Keratinocyte (primary cell): ENCODE measurements at regions not wholly inside any gene's neighbourhood (a gene's known extent, or its start where the extent isn't known, plus 50 kb on each side); places are given as distances from the start of the nearest gene placed in this dataset.

Experiments used
- DNase-seq: peaks from one replicate; pipeline ENCODE4 v3.0.0-alpha.2; 2011; ENCODE audit warnings: low read depth, missing footprints, low spot score
- FAIRE-seq: peaks from 2 replicates; lab custom pipeline; 2011; peaks lifted over from hg19 to GRCh38; lab: Jason Lieb, UNC
- H2AFZ ChIP-seq: 2 replicates; pipeline ENCODE4 v1.6.0; 2012; ENCODE audit warnings: low read length, control low read depth, inconsistent platforms; ENCODE audit not compliant: control insufficient read depth
- H3K27ac ChIP-seq: 2 replicates; pipeline ENCODE4 v1.5.1; 2011; ENCODE audit warnings: low read length; ENCODE audit not compliant: control insufficient read depth, insufficient read depth
- H3K27me3 ChIP-seq: 3 replicates; pipeline ENCODE4 v1.6.0; 2011; ENCODE audit warnings: low read length; ENCODE audit not compliant: control insufficient read depth, insufficient read depth; ENCODE audit errors: extremely low read depth
- H3K36me3 ChIP-seq, 2 experiments: 2 replicates in 1 of 2; 3 replicates in 1 of 2; pipeline ENCODE4 v1.5.1; 2011; ENCODE audit warnings: low read length in 2 of 2, mild to moderate bottlenecking in 1 of 2; ENCODE audit not compliant: control insufficient read depth in 2 of 2, insufficient read depth in 2 of 2; ENCODE audit errors: extremely low read depth in 1 of 2
- H3K4me1 ChIP-seq: 3 replicates; pipeline ENCODE4 v1.5.1; 2011; ENCODE audit warnings: low read length; ENCODE audit not compliant: control insufficient read depth, insufficient read depth; ENCODE audit errors: extremely low read depth
- H3K4me2 ChIP-seq: 3 replicates; pipeline ENCODE4 v1.6.0; 2011; ENCODE audit warnings: low read depth, low read length; ENCODE audit not compliant: control insufficient read depth, insufficient read depth; ENCODE audit errors: extremely low read depth
- H3K4me3 ChIP-seq, 3 experiments: fragments of 200-600 bp in 1 of 3; sonication (generic) in 1 of 3; 2 replicates in 2 of 3; 3 replicates in 1 of 3; pipeline ENCODE4 v1.5.1; 2011 to 2016; ENCODE audit warnings: low read length in 3 of 3, mild to moderate bottlenecking in 3 of 3, control low read depth in 2 of 3, inconsistent platforms in 1 of 3, low read depth in 1 of 3, mixed read lengths in 1 of 3, mixed run types in 1 of 3, moderate library complexity in 1 of 3; ENCODE audit not compliant: control insufficient read depth in 2 of 3, insufficient read depth in 2 of 3; ENCODE audit errors: extremely low read depth in 1 of 3
- H3K79me2 ChIP-seq: 2 replicates; pipeline ENCODE4 v1.6.0; 2012; ENCODE audit warnings: low read length; ENCODE audit not compliant: control insufficient read depth, insufficient read depth
- H3K9ac ChIP-seq: 3 replicates; pipeline ENCODE4 v1.6.0; 2011; ENCODE audit warnings: low read length; ENCODE audit not compliant: control insufficient read depth, insufficient read depth; ENCODE audit errors: extremely low read depth
- H3K9me1 ChIP-seq: 3 replicates; pipeline ENCODE4 v1.6.0; 2011; ENCODE audit warnings: low read length; ENCODE audit not compliant: control insufficient read depth, insufficient read depth; ENCODE audit errors: extremely low read depth
- H3K9me3 ChIP-seq: 2 replicates; pipeline ENCODE4 v1.5.1; 2012; ENCODE audit warnings: low read depth, low read length; ENCODE audit not compliant: control insufficient read depth
- H4K20me1 ChIP-seq: 3 replicates; pipeline ENCODE4 v1.6.0; 2011; ENCODE audit warnings: low read length; ENCODE audit not compliant: control insufficient read depth, insufficient read depth; ENCODE audit errors: extremely low read depth
- EZH2 ChIP-seq: IDR thresholded peaks from one replicate; pipeline ENCODE4 v1.6.1; 2012; ENCODE audit warnings: inconsistent platforms, mild to moderate bottlenecking, low read length, moderate library complexity
- dilution Hi-C: fragments of 300-500 bp; cut with MboI; formaldehyde crosslinking; loops from one replicate; pipeline ENCODE4 v1.7.0; 2020; ENCODE audit warnings: low sequenced_read_pairs; ENCODE audit not compliant: extremely low pct_ligation_motif_present
- TF ChIP-seq, protein P1 (sequence below), 3 experiments: IDR thresholded peaks in 1 of 3; conservative IDR thresholded peaks in 1 of 3; optimal IDR thresholded peaks in 1 of 3; 2 replicates in 2 of 3; 3 replicates in 1 of 3; pipeline versions ENCODE3 to v1.5.1; 2011; ENCODE audit warnings: low read length in 3 of 3, mild to moderate bottlenecking in 3 of 3, moderate library complexity in 2 of 3, control low read depth in 1 of 3, inconsistent platforms in 1 of 3; ENCODE audit not compliant: insufficient read depth in 2 of 3; ENCODE audit errors: extremely low read depth in 1 of 3

DNA sequence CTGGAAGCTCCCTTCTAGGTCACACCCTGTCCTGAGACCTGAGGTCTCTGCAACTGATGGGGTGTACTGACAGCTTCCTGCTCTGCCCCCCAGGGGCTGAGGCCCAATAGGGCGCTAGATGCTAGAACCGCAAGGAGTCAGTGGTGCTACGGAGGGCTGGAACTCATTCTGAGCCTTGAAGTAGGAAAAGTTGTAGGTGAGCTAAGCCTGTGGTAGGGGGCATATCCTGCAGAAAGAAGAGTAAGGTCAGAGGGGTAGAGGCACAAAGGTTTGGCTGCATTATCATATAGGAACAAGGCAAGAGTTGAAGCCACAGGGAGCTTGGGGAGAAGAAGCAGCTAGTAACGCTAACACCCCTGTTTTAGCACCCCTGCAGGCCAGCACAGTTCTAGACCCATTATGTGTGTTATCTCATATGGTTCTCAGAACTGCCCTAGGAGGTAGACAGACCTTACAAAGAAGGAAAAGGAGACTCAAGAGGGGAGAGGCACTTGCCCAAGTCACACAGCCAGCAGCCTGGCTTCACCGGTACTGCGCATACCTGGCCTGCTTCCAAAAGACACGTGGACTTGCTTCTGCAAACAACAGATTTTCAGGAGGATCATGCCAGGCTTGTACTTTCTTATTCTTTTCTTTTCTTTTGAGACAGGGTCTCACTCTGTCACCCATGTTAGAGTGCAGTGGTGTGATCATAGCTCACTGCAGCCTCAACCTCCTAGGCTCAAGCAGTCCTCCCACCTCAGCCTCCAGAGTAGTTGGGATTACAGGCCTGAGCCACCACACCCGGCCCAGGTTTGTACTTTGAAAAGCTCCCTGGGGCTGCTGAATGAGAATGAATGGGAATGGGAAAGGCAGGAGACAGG, 156.1 kb downstream of the MRPL14 start:
- Histone ChIP-seq H3K4me2 (no peak overlapping the region), H3K27ac (no peak overlapping the region), H3K36me3 (no peaks in the 10 kb centered on the region), H4K20me1 (no peaks in the 10 kb centered on the region), H3K9ac (no peak overlapping the region), H2AFZ (no peak overlapping the region), H3K4me1 (peaks cover 50% of the 10 kb centered on the region), H3K9me3 (no peaks in the 10 kb centered on the region), H3K4me3 (no peak overlapping the region), H3K27me3 (no peaks in the 10 kb centered on the region), H3K79me2 (no peaks in the 10 kb centered on the region), H3K9me1 (no peaks in the 10 kb centered on the region)
- TF ChIP-seq, protein P1, sequence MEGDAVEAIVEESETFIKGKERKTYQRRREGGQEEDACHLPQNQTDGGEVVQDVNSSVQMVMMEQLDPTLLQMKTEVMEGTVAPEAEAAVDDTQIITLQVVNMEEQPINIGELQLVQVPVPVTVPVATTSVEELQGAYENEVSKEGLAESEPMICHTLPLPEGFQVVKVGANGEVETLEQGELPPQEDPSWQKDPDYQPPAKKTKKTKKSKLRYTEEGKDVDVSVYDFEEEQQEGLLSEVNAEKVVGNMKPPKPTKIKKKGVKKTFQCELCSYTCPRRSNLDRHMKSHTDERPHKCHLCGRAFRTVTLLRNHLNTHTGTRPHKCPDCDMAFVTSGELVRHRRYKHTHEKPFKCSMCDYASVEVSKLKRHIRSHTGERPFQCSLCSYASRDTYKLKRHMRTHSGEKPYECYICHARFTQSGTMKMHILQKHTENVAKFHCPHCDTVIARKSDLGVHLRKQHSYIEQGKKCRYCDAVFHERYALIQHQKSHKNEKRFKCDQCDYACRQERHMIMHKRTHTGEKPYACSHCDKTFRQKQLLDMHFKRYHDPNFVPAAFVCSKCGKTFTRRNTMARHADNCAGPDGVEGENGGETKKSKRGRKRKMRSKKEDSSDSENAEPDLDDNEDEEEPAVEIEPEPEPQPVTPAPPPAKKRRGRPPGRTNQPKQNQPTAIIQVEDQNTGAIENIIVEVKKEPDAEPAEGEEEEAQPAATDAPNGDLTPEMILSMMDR (optimal IDR thresholded peaks at IDR 0.05 in 1 of 3, IDR thresholded peaks at IDR 0.05 in 1 of 3, conservative IDR thresholded peaks at IDR 0.05 in 1 of 3; ENCODE audit: extremely low read depth in 1 of 3, insufficient read depth in 2 of 3, low read length in 3 of 3): no peak
- no peak for TF ChIP-seq EZH2
- FAIRE-seq (no peak), DNase-seq (no peak)
- dilution Hi-C loops: no loop called here

DNA sequence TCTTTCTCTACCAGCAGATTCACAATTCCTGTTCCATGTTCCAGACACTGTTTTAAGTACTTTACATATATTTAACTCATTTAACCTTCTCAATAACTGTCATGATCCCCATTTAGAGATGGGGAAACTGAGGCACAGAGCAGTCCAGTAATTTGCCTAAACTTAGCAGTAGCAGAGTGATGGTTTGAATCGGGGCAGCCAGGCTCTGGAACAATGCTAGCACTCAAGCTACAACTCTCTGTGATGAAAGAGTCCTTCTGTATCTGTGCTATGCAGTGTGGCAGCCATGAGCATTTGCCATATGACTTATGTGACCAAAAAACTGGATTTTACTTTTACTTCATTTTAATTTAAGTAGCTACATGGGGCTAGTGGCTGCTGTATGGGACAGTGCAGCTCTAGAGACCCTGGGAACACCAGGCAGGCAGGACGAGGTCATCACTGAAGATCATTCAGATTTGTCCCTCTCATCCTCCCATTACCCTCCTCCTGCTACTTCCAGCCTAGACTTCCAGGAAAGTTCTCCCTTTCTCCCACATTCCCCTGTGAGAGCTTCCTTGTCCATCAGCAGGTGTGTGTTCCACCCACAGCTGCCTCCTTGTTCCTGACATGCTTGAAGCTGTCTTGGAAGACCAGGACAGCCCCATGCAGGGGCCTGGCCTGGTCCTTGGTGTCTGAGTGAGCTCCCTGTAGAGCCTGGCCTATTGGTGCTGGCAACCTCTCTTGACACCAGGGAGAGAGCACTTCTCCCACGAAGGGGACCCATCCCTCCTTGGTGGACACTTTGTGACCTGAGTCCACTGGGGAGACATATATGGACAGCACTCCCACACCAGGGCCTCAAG, 157.0 kb downstream of the MRPL14 start:
- Histone ChIP-seq H3K27me3 (no peaks in the 10 kb centered on the region), H3K36me3 (no peaks in the 10 kb centered on the region), H3K79me2 (no peaks in the 10 kb centered on the region), H2AFZ (no peak overlapping the region), H3K27ac (no peak overlapping the region), H3K9me1 (no peaks in the 10 kb centered on the region), H3K9ac (no peak overlapping the region), H3K9me3 (no peaks in the 10 kb centered on the region), H3K4me2 (no peak overlapping the region), H3K4me1 (peaks cover 49% of the 10 kb centered on the region), H4K20me1 (no peaks in the 10 kb centered on the region), H3K4me3 (no peak overlapping the region)
- dilution Hi-C loops: no loop called here
- DNase-seq (no peak), FAIRE-seq (no peak)
- TF ChIP-seq EZH2: no peak
- TF ChIP-seq, protein P1 (optimal IDR thresholded peaks at IDR 0.05 in 1 of 3, IDR thresholded peaks at IDR 0.05 in 1 of 3, conservative IDR thresholded peaks at IDR 0.05 in 1 of 3; ENCODE audit: extremely low read depth in 1 of 3, insufficient read depth in 2 of 3, low read length in 3 of 3): no peak
